Thoracic aorta (tissue), 2 donors: ENCODE measurements at regions not wholly inside any gene's neighbourhood (a gene's known extent, or its start where the extent isn't known, plus 50 kb on each side); places are given as distances from the start of the nearest gene placed in this dataset.
A peak's percentile ranks its signal among the peaks of the same experiment; 100 is the strongest.
"Not testable (repeated sequence)": the region's sequence is repeated elsewhere in the genome, so short reads cannot be mapped to it uniquely, and the experiment has no call there.

ENCODE experiments used
- ATAC-seq: fragments of 150-250 bp; one replicate; pipeline ENCODE4 v1.8.0; 2017; ENCODE audit warnings: low read depth; ENCODE audit not compliant: insufficient number of reproducible peaks, low FRiP score
- DNase-seq: peaks from one replicate; pipeline ENCODE4 v3.0.0-alpha.2; 2020; ENCODE audit warnings: low spot score
- H3K27ac ChIP-seq, 2 donors: fragments of 200-600 bp; sonication (generic); 1 replicate in 1 of 2; 2 replicates in 1 of 2; pipeline ENCODE4 v1.5.1; 2016; ENCODE audit warnings: mild to moderate bottlenecking in 2 of 2, moderate library complexity in 2 of 2
- H3K27me3 ChIP-seq: fragments of 200-600 bp; sonication (generic); replicated peaks from 2 replicates; pipeline ENCODE4 v1.6.0; 2016; ENCODE audit warnings: mild to moderate bottlenecking; ENCODE audit not compliant: insufficient read depth
- H3K36me3 ChIP-seq: fragments of 200-600 bp; sonication (generic); one replicate; pipeline ENCODE4 v1.5.1; 2016
- H3K4me1 ChIP-seq, 2 donors: fragments of 200-600 bp; sonication (generic); 1 replicate in 1 of 2; 2 replicates in 1 of 2; pipeline versions ENCODE4 v1.5.1 to v1.6.0; 2016; ENCODE audit warnings: low read depth in 2 of 2, mild to moderate bottlenecking in 1 of 2; ENCODE audit not compliant: control insufficient read depth in 1 of 2
- H3K4me3 ChIP-seq: fragments of 200-600 bp; sonication (generic); 2 replicates; pipeline ENCODE4 v1.5.1; 2016; ENCODE audit warnings: mild to moderate bottlenecking
- H3K9me3 ChIP-seq: fragments of 200-600 bp; sonication (generic); 2 replicates; pipeline ENCODE4 v1.5.1; 2016
- TF ChIP-seq, protein P1 (sequence below): fragments of 200-600 bp; sonication (generic); IDR thresholded peaks from one replicate; pipeline ENCODE4 v1.5.1; 2019; ENCODE audit warnings: antibody characterized with exemption

DNA sequence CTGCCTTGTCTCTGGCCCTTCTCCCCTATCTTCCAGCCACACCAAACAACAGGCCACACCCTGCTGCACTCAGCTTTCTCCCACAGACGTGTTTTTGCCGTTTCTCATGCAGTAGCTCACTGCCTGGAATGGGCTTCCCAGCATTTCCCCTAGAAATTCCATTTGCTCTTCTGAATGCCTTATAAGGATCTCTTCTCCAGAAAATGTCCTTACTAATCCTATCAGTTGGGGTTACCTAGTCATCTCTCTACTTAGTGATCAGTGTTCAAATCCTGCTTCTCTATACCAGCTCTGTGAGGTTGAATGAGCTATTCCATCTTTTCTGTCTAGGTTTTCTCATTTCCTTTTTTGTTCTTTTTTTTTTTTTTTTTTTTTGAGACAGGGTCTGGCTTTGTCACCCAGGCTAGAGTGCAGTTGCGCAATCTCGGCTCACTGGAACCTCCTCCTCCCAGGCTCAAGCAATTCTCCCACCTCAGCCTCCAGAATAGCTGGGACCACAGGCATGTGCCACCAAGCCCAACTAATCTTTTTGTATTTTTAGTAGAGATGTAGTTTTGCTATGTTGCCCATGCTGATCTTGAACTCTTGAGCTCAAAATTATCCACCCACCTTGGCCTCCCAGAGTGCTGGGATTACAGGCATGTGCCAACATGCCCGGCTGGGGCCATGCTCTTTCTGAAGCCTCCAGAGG lies 98.2 kb upstream of the CHD2 start:
- Histone ChIP-seq H3K27me3 (no peaks in the 10 kb centered on the region), H3K36me3 (no peaks in the 10 kb centered on the region), H3K4me1 (peaks cover 31 to 43% of the 10 kb centered on the region in 2 donors), H3K27ac (peak overlapping the region; percentile 79 to 94), H3K9me3 (no peaks in the 10 kb centered on the region), H3K4me3 (peak overlapping the region; percentile 25)
- DNase-seq (no peak), ATAC-seq (no peak)
- TF ChIP-seq, protein P1, sequence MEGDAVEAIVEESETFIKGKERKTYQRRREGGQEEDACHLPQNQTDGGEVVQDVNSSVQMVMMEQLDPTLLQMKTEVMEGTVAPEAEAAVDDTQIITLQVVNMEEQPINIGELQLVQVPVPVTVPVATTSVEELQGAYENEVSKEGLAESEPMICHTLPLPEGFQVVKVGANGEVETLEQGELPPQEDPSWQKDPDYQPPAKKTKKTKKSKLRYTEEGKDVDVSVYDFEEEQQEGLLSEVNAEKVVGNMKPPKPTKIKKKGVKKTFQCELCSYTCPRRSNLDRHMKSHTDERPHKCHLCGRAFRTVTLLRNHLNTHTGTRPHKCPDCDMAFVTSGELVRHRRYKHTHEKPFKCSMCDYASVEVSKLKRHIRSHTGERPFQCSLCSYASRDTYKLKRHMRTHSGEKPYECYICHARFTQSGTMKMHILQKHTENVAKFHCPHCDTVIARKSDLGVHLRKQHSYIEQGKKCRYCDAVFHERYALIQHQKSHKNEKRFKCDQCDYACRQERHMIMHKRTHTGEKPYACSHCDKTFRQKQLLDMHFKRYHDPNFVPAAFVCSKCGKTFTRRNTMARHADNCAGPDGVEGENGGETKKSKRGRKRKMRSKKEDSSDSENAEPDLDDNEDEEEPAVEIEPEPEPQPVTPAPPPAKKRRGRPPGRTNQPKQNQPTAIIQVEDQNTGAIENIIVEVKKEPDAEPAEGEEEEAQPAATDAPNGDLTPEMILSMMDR, result no peak

DNA sequence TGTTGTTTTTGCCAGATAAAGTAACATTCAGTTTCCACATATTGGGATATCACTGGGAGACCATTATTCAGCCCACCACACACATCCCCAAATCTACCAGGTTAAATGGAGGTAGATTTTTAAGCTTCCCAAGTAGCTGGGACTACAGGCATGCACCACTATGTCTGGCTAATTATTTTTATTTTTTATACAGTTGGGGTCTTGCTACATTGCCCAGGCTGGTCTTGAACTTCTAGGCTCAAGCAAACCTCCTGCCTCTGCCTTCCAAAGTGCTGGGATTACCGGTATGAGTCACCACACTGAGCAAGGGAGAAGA lies 96.6 kb upstream of the CHD2 start:
- Histone ChIP-seq H3K36me3 (no peaks in the 10 kb centered on the region), H3K4me3 (no peak overlapping the region), H3K27ac (peak overlapping the region; percentile 79 to 94), H3K4me1 (peaks cover 36 to 50% of the 10 kb centered on the region in 2 donors), H3K9me3 (no peaks in the 10 kb centered on the region), H3K27me3 (no peaks in the 10 kb centered on the region)
- DNase-seq (no peak), ATAC-seq (no peak)
- TF ChIP-seq, protein P1, result no peak

DNA sequence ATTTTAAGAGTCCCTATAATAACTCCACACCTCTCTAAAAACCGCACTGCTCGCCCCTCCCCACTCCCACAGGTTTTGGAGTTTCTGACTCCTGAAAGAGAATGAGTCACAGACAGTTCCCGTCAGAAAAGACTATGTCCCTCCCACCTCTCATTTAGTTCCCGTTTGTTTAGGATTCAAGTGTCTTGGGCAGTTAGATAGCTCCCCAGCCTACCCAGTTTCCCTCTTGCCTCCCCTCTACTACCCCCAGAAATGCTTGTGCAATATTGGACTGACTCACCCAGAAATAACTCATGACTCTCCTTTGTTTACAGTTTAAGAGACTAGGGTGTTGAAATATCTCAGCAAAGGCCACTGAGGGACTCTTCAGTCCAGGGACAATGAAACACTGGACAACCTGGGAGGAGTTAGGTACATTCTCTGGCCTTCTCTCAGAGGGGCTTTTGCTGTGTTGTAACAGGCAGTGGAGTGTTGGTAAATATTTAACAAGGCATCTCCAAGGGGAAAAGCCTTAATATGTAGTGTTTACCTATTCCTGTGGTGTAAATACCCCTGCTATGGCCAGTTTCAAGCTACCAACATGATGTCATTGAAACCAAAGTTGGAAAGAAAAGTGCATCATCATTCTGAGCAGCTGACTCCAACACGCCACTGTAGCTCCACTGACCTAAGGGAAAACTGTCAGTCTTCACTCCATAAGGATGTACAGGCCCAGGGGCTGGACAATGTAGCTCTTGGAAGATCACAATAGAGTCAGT lies 96.1 kb upstream of the CHD2 start:
- no peaks in the 10 kb centered on the region for H3K9me3 ChIP-seq
- peaks cover 38 to 52% of the 10 kb centered on the region in 2 donors for H3K4me1 ChIP-seq
- H3K27me3 ChIP-seq, result no peaks in the 10 kb centered on the region
- H3K4me3 ChIP-seq, result no peak overlapping the region
- ATAC-seq, result peak; percentile 83
- TF ChIP-seq, protein P1, result no peak
- no peaks in the 10 kb centered on the region for H3K36me3 ChIP-seq
- peak overlapping the region; percentile 79 to 94 for H3K27ac ChIP-seq
- peak; percentile 79 for DNase-seq

DNA sequence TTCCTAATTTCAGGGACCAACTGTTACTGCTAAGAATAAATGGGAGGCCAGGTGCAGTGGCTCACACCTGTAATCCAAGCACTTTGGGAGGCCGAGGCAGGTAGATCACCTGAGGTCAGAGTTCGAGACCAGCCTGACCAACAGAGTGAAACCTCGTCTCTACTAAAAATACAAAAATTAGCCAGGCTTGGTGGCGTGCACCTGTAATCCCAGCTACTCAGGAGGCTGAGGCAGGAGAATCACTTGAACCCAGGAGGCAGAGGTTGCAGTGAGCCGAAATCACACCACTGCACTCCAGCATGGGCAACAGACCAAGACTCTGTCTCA lies 95.6 kb upstream of the CHD2 start:
- Histone ChIP-seq H3K27ac (peak overlapping the region; percentile 79 to 94), H3K4me1 (peaks cover 38 to 52% of the 10 kb centered on the region in 2 donors)
- not testable (repeated sequence) for H3K36me3 ChIP-seq, H3K4me3 ChIP-seq, DNase-seq, ATAC-seq, H3K9me3 ChIP-seq, H3K27me3 ChIP-seq

DNA sequence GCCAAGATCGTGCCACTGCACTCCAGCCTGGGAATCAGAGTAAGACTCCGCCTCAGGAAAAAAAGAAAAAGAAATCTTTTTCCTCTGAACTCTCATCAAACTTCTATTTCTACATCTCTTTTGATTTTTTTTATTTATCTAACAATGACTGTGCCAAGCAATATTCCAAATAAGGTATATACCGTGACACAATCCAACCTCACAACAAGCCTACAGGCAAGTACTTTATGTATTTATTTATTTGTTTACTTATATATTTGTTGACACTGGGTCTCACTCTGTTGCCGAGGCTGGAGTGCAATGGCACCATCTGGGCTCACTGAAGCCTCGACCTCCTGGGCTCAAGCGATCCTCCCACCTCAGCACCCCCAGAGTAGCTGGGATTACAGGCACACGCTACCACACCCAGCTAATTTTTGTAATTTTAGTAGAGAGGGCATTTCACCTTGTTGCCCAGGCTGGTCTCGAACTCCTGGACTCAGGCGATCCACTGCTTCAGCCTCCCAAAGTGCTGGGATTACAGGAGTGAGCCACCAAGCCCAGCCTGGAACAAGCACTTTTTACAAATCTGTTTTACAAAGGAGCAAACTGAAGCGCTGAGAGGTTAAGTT lies 94.9 kb upstream of the CHD2 start:
- DNase-seq, result no peak
- H3K27ac ChIP-seq, result peak overlapping the region; percentile 79 to 94
- no peaks in the 10 kb centered on the region for H3K9me3 ChIP-seq
- no peaks in the 10 kb centered on the region for H3K27me3 ChIP-seq
- TF ChIP-seq, protein P1, result no peak
- no peak overlapping the region for H3K4me3 ChIP-seq
- H3K4me1 ChIP-seq, result peaks cover 38 to 55% of the 10 kb centered on the region in 2 donors
- no peaks in the 10 kb centered on the region for H3K36me3 ChIP-seq
- no peak for ATAC-seq

DNA sequence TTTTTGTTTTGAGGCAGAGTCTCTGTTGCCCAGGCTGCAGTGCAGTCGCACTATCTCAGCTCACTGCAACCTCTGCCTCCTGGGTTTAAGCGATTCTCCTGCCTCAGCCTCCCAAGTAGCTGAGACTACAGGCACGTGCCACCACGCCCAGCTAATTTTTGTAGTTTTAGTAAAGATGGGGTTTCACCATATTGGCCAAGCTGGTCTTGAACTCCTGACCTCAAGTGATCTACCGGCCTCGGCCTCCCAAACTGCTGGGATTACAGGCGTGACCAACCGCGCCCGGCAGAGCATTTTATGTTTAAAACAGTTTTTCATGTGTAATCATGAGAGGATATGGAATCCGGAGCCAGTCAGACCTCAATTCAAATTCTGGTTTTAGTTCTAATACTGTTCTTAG lies 94.0 kb upstream of the CHD2 start:
- not testable (repeated sequence) for H3K4me3 ChIP-seq, H3K27me3 ChIP-seq, H3K9me3 ChIP-seq, ATAC-seq, H3K36me3 ChIP-seq, DNase-seq
- H3K4me1 ChIP-seq, result peaks cover 39 to 64% of the 10 kb centered on the region in 2 donors
- H3K27ac ChIP-seq, result peak overlapping the region; percentile 79 to 94
